ENCODE measurements at regions not wholly inside any gene's neighbourhood (a gene's known extent, or its start where the extent isn't known, plus 50 kb on each side); places are given as distances from the start of the nearest gene placed in this dataset.

DNA sequence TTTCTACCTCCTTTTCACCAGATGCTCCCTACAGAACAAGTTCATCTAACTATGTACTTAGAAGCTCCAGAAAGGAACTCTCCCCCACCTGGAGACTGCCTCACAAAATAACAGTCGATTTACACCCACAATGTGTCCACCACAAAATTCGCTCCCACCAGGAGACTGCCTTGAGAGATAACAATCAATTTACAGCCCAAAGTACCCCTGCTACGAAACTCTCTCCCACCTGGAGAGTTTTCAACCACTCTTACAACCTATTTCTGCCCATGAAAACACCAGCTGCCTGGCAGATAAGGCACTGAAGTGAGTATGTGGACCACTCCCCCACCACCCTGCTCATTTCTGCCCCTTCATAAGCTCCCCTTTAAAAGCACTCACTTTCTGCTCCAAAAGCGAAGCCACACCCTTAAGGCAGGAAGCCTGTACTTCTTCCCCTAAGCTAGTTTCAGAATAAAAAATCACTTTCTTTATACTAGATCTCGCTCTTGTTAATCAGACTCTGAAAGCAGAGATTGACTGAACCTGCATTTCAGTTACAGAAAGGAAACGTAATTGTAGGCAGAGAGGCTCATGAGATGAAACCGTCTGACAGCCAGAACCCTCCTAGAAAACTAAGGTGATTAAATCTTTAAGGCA lies 94.4 kb upstream of the RBBP8 start:
- Mint-ChIP-seq H3K9me3 (peaks cover 6% of the 10 kb centered on the region), H3K27ac (no peak overlapping the region), H3K4me3 (no peak overlapping the region), H3K36me3 (peaks cover 5% of the 10 kb centered on the region), H3K4me1 (peaks cover 13% of the 10 kb centered on the region), H3K27me3 (ENCODE audit: low read depth) (no peaks in the 10 kb centered on the region)
- no peak for DNase-seq (ENCODE audit: low spot score in 2 of 2, unreplicated experiment in 2 of 2)
- TF ChIP-seq, protein P1, sequence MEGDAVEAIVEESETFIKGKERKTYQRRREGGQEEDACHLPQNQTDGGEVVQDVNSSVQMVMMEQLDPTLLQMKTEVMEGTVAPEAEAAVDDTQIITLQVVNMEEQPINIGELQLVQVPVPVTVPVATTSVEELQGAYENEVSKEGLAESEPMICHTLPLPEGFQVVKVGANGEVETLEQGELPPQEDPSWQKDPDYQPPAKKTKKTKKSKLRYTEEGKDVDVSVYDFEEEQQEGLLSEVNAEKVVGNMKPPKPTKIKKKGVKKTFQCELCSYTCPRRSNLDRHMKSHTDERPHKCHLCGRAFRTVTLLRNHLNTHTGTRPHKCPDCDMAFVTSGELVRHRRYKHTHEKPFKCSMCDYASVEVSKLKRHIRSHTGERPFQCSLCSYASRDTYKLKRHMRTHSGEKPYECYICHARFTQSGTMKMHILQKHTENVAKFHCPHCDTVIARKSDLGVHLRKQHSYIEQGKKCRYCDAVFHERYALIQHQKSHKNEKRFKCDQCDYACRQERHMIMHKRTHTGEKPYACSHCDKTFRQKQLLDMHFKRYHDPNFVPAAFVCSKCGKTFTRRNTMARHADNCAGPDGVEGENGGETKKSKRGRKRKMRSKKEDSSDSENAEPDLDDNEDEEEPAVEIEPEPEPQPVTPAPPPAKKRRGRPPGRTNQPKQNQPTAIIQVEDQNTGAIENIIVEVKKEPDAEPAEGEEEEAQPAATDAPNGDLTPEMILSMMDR (IDR thresholded peaks at IDR 0.05; ENCODE audit: unreplicated experiment) = no peak

DNA sequence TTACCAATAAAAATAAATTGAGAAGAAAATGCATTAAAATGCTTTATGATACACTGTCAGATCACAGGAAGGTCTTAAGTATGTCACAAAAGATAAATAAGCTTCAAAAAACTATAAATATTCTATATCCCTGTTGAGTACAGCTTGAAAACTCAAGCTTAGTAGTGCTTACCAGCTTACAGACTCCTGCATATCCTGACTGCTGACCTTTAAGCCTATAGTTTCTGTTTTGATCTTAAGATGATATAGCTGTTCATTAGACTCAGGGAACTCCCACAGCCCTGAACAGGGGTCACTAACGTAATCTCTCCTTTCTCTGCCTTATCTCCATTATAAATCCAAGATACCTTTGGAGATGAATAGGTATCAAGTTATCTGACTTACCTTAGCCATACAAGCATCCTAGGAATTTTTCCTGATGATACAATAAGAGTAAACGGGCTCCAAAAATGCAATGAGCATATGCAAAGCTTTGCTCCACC lies 93.7 kb upstream of the RBBP8 start:
- TF ChIP-seq, protein P1 (IDR thresholded peaks at IDR 0.05; ENCODE audit: unreplicated experiment) = no peak
- Mint-ChIP-seq H3K9me3 (peaks cover 6% of the 10 kb centered on the region), H3K4me1 (peaks cover 13% of the 10 kb centered on the region), H3K36me3 (peaks cover 5% of the 10 kb centered on the region), H3K27ac (no peak overlapping the region), H3K4me3 (no peak overlapping the region), H3K27me3 (ENCODE audit: low read depth) (no peaks in the 10 kb centered on the region)
- DNase-seq (ENCODE audit: low spot score in 2 of 2, unreplicated experiment in 2 of 2) = no peak

DNA sequence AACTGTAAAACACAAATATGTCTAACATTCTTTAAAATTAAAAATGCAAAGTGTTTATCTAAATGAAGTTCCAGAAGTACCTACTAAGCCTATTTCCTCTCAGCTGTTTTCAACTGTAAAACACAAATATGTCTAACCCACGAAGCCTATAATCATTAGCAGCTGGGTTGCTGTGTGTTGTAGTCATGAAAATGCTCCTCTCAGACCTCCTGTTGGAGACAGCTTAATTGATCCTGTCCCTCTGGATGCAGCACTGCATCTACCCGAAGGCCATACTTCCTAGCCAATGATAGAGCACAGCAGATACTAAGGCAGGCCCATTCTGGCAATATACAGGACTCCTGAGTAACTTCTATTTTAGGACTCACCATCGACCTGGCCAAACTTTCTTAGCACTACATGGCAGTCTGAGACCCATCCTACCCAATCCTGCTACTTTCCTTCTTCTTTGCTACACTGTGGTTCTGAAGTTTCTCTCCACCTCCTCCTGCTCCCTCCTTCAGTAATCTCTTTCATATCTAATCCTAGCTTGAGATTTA lies 92.5 kb upstream of the RBBP8 start:
- no peak overlapping the region for H3K27ac Mint-ChIP-seq
- H3K36me3 Mint-ChIP-seq = peaks cover 2% of the 10 kb centered on the region
- DNase-seq (ENCODE audit: low spot score in 2 of 2, unreplicated experiment in 2 of 2) = no peak
- peaks cover 13% of the 10 kb centered on the region for H3K4me1 Mint-ChIP-seq
- no peak overlapping the region for H3K4me3 Mint-ChIP-seq
- TF ChIP-seq, protein P1 (IDR thresholded peaks at IDR 0.05; ENCODE audit: unreplicated experiment) = no peak
- peaks cover 3% of the 10 kb centered on the region for H3K9me3 Mint-ChIP-seq
- no peaks in the 10 kb centered on the region for H3K27me3 Mint-ChIP-seq (ENCODE audit: low read depth)

DNA sequence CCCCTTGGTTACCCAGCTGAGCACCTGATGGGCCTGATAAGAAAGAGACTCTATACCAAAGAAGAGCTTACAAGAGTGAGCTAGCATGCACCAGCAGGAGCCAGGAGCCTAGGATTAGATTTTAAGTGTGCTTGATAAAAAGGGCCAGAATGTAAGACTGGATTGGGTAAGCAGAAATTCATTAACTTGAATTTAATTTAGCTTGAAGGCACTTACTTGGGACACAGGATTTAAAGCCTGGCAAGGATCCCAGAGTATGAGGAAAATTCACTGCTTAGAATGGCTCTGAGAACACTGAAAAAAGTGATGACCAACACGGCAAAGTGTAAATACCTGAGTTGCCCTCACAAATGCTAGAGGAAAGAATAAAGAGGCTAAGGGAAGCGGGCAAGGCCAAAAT lies 91.3 kb upstream of the RBBP8 start:
- H3K9me3 Mint-ChIP-seq = no peaks in the 10 kb centered on the region
- peak overlapping the region; percentile 17 for H3K27ac Mint-ChIP-seq
- peaks cover 22% of the 10 kb centered on the region for H3K4me1 Mint-ChIP-seq
- no peaks in the 10 kb centered on the region for H3K27me3 Mint-ChIP-seq (ENCODE audit: low read depth)
- no peak overlapping the region for H3K4me3 Mint-ChIP-seq
- no peak for DNase-seq (ENCODE audit: low spot score in 2 of 2, unreplicated experiment in 2 of 2)
- H3K36me3 Mint-ChIP-seq = no peaks in the 10 kb centered on the region
- TF ChIP-seq, protein P1 (IDR thresholded peaks at IDR 0.05; ENCODE audit: unreplicated experiment) = no peak

DNA sequence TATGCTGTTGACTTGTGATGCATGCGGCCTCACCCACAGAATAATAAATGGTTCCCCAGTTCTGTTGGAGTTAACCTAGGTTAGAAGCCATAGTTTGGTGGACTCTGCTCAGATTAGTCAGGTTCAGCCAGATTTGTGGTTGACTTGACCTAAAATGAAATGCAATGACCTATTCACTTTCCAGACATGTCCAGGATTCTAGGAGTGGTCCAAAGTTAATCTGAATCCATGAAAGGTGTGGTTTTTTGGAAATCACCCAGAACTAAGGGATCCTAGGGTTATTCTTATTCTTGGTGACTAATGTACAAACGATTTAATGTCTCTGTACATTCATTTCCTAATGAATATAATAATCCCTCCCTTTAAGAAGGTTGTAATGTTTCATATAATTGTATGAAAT lies 88.9 kb upstream of the RBBP8 start:
- H3K36me3 Mint-ChIP-seq = no peaks in the 10 kb centered on the region

More for the DNA sequence above, 88.9 kb upstream of the RBBP8 start:
- Mint-ChIP-seq H3K27me3 (ENCODE audit: low read depth) (no peaks in the 10 kb centered on the region), H3K9me3 (no peaks in the 10 kb centered on the region), H3K4me1 (peaks cover 40% of the 10 kb centered on the region), H3K27ac (no peak overlapping the region), H3K4me3 (no peak overlapping the region)
- DNase-seq (ENCODE audit: low spot score in 2 of 2, unreplicated experiment in 2 of 2) = no peak
- TF ChIP-seq, protein P1 (IDR thresholded peaks at IDR 0.05; ENCODE audit: unreplicated experiment) = no peak
